GM12872 (cell line): ENCODE measurements at regions not wholly inside any gene's neighbourhood (a gene's known extent, or its start where the extent isn't known, plus 50 kb on each side); places are given as distances from the start of the nearest gene placed in this dataset.

Experiments used
- CTCF ChIP-seq: IDR thresholded peaks from 3 replicates; pipeline ENCODE4 v1.5.1; 2011; ENCODE audit warnings: low read depth, mild to moderate bottlenecking, low read length, moderate library complexity; ENCODE audit not compliant: insufficient read depth

- no peak for TF ChIP-seq CTCF
Measured at GRCh38 chr21:27841084-27841672, 874.3 kb upstream of the ADAMTS5 start.

DNA sequence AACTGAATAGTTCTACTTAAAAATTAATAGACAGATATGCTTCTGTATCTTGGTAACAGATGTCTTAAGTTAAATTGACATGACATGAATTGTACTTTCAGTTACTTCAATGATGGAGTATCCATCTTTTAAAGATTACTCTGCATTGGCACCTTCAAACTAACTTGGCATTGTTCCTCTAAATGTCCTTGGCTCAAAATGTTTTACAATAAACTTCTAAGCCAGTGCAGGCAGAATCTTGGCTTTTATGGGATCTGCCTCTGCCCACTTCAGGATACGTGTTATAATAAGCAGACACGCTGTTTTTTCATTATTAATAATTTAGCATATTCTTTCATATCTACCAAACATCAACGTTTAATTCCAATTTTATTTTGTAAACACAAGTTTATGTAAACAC, 873.4 kb upstream of the ADAMTS5 start:
- no peak for TF ChIP-seq CTCF

DNA sequence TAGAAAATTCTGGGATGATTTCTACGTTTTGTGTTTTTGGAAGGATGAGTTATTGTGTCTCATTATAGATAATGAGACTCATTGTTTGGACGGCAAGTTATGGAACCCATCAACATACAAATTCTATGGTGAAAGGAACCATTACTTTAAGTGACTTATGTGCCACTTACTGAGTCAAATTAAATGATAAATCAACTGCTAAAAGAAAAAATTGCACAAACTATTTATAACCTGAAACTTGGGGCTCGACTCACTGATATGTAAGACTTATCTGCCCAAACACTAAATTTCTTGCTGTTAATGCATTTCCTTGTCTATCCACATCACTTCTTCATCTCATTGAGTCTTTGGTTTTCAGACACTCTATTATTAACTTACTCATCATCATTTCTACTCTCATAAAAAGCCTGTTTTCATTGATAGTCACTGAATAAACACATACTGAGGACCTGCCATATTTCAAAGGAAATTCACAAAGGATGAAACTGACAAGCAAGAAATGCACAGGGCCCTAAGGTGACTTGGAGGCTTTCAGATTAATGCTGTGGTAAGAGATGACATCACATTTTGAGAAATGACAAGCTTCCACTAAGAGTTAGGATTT, 872.7 kb upstream of the ADAMTS5 start:
- no peak for TF ChIP-seq CTCF

DNA sequence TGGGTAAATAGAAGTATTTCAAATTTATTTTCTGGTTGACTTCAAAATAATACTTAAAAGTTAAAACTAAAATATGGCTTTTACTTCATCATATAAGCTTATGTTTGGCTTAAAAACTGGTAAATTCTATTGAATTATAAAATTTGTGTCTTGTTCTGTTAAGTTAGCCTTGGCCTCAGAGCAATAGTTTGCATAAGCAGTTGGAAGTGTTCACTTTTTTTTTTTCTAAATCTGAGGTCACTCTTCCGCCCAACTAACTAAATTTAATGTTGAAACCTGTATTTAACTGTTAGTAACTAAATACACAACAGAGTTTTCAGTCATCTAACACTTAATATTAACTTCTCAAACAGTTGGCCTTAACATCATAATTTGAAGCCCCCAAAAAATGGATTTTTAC, 871.7 kb upstream of the ADAMTS5 start:
- no peak for TF ChIP-seq CTCF

DNA sequence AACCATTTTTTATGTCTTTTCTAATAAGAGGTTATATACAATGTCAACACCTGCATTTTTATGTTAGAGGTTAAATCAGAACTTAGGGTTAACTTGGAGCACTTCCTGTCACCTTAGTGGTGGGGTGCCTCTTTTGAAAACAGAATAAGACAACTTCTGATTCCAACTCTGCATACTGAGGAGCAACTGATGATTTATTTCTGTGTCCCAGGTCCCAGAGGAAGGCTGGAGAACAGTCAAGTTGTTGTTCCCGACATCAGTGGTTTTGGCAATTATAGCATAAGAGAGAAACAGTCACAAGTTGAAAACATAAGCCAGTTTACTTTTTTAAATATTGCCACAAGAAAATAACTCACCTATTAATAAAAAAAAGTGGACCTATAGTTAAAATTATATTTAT, 871.0 kb upstream of the ADAMTS5 start:
- no peak for TF ChIP-seq CTCF

DNA sequence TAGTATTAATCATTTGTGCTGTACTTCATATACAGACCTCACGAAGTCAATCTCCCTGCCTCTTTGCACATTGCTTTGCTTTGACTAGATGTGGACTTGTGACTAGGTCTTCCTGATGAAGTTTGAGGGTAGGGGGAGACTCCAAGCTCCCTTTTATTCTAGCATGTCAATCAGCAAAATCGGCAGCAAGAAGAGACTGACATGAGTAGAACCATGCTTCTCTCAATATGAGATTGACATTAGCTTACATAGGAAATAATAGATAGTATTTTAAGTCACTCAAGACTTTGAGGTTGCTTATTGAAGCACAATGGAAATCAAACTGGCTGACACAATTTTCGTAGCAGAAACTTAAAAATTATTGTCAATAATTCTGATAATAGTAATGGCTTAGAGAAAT, 866.4 kb upstream of the ADAMTS5 start:
- TF ChIP-seq CTCF, result no peak

DNA sequence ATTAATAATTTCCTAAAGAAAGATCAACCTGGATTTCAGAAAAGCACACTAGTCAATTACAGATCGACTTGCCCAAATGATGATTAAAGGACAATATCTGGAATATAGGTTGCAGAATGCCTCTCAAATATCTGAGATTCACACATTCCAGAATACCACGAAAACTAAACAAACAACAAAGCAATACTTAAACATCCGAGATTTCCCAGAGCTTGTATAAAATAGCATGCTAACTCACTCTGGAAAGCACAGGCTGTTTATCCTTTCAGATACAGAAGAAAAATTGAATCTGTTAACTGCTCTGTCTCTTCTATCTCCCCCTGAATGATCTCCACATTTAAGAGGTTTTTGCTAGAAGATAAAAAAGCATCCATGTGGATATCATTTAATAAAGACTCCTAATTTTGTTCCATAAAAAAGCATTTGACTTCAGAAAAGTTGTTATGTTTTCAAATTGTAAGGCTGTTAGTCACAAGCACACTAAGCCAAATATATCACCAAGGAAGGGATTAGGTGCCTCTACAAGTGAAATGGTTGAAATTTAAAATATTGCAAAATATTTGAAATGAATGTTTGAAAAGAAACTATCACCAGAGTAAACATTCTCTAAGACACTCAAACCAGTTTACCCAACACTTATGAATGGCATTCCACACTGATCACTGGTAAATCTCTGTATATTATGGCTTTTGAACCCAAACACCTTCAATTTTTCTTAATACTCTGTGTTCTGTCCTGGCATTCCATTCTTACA, 865.1 kb upstream of the ADAMTS5 start:
- no peak for TF ChIP-seq CTCF
